ENCODE measurements at regions not wholly inside any gene's neighbourhood (a gene's known extent, or its start where the extent isn't known, plus 50 kb on each side); places are given as distances from the start of the nearest gene placed in this dataset.

GRCh38 chr15:92527197-92527596 lies 128.4 kb downstream of the FAM174B start:
- peaks cover 22% of the 10 kb centered on the region for H3K36me3 Mint-ChIP-seq (ENCODE audit: unreplicated experiment)
- peaks cover 2% of the 10 kb centered on the region for H3K27me3 Mint-ChIP-seq (ENCODE audit: unreplicated experiment)
- TF ChIP-seq CTCF (IDR thresholded peaks at IDR 0.05; ENCODE audit: partially characterized antibody, unreplicated experiment) = no peak
- peaks cover 7% of the 10 kb centered on the region for H3K4me1 Mint-ChIP-seq (ENCODE audit: low read depth, unreplicated experiment)
- no peak overlapping the region for H3K4me3 Mint-ChIP-seq (ENCODE audit: unreplicated experiment)
- DNase-seq = no peak
- H3K9me3 Mint-ChIP-seq (ENCODE audit: unreplicated experiment) = peaks cover 7% of the 10 kb centered on the region
- no peak overlapping the region for H3K27ac Mint-ChIP-seq (ENCODE audit: unreplicated experiment)

GRCh38 chr15:92525758-92526245 lies 129.8 kb downstream of the FAM174B start:
- H3K4me3 Mint-ChIP-seq (ENCODE audit: unreplicated experiment) = no peak overlapping the region
- H3K9me3 Mint-ChIP-seq (ENCODE audit: unreplicated experiment) = peaks cover 7% of the 10 kb centered on the region
- H3K36me3 Mint-ChIP-seq (ENCODE audit: unreplicated experiment) = peaks cover 16% of the 10 kb centered on the region
- no peak for TF ChIP-seq CTCF (IDR thresholded peaks at IDR 0.05; ENCODE audit: partially characterized antibody, unreplicated experiment)
- H3K27ac Mint-ChIP-seq (ENCODE audit: unreplicated experiment) = no peak overlapping the region
- H3K4me1 Mint-ChIP-seq (ENCODE audit: low read depth, unreplicated experiment) = peaks cover 8% of the 10 kb centered on the region
- DNase-seq = no peak
- peaks cover 2% of the 10 kb centered on the region for H3K27me3 Mint-ChIP-seq (ENCODE audit: unreplicated experiment)

GRCh38 chr15:92524874-92525565 lies 130.6 kb downstream of the FAM174B start:
- no peak overlapping the region for H3K27ac Mint-ChIP-seq (ENCODE audit: unreplicated experiment)
- TF ChIP-seq CTCF (IDR thresholded peaks at IDR 0.05; ENCODE audit: partially characterized antibody, unreplicated experiment) = no peak

GRCh38 chr15:92524161-92524560 lies 130.5 kb downstream of the ST8SIA2 start:
- H3K27me3 Mint-ChIP-seq (ENCODE audit: unreplicated experiment) = peaks cover 2% of the 10 kb centered on the region
- H3K36me3 Mint-ChIP-seq (ENCODE audit: unreplicated experiment) = peaks cover 9% of the 10 kb centered on the region
- TF ChIP-seq CTCF (IDR thresholded peaks at IDR 0.05; ENCODE audit: partially characterized antibody, unreplicated experiment) = no peak
- no peak for DNase-seq
- no peak overlapping the region for H3K4me3 Mint-ChIP-seq (ENCODE audit: unreplicated experiment)
- peaks cover 8% of the 10 kb centered on the region for H3K4me1 Mint-ChIP-seq (ENCODE audit: low read depth, unreplicated experiment)
- H3K9me3 Mint-ChIP-seq (ENCODE audit: unreplicated experiment) = peaks cover 3% of the 10 kb centered on the region
- H3K27ac Mint-ChIP-seq (ENCODE audit: unreplicated experiment) = no peak overlapping the region

More at GRCh38 chr15:92524874-92525565, 130.6 kb downstream of the FAM174B start:
- Mint-ChIP-seq H3K9me3 (ENCODE audit: unreplicated experiment) (peaks cover 5% of the 10 kb centered on the region), H3K36me3 (ENCODE audit: unreplicated experiment) (peaks cover 16% of the 10 kb centered on the region), H3K4me3 (ENCODE audit: unreplicated experiment) (no peak overlapping the region), H3K4me1 (ENCODE audit: low read depth, unreplicated experiment) (peaks cover 8% of the 10 kb centered on the region), H3K27me3 (ENCODE audit: unreplicated experiment) (peaks cover 2% of the 10 kb centered on the region)
- DNase-seq = no peak

- DNase-seq = no peak
- Mint-ChIP-seq H3K4me1 (ENCODE audit: low read depth, unreplicated experiment) (peaks cover 8% of the 10 kb centered on the region), H3K27ac (ENCODE audit: unreplicated experiment) (no peak overlapping the region), H3K9me3 (ENCODE audit: unreplicated experiment) (peaks cover 3% of the 10 kb centered on the region), H3K27me3 (ENCODE audit: unreplicated experiment) (peaks cover 2% of the 10 kb centered on the region), H3K36me3 (ENCODE audit: unreplicated experiment) (no peaks in the 10 kb centered on the region), H3K4me3 (ENCODE audit: unreplicated experiment) (no peak overlapping the region)
- TF ChIP-seq CTCF (IDR thresholded peaks at IDR 0.05; ENCODE audit: partially characterized antibody, unreplicated experiment) = no peak
Observed at GRCh38 chr15:92523176-92523575, 129.5 kb downstream of the ST8SIA2 start.
